OCI-LY3 (cell line): ENCODE measurements at regions not wholly inside any gene's neighbourhood (a gene's known extent, or its start where the extent isn't known, plus 50 kb on each side); places are given as distances from the start of the nearest gene placed in this dataset.

Source experiments
- H2AFZ ChIP-seq: fragments of 200-600, 300-600 bp; shearing (Covaris generic); 2 replicates; pipeline ENCODE4 v1.6.0; 2014; ENCODE audit warnings: antibody characterized with exemption, low read depth, low read length
- H3K27ac ChIP-seq: fragments of 200-600, 300-600 bp; sonication (generic); 2 replicates; pipeline ENCODE4 v1.5.1; 2014; ENCODE audit warnings: mild to moderate bottlenecking, low read length, moderate library complexity, mixed read lengths
- H3K27me3 ChIP-seq: fragments of 200-600, 300-600 bp; sonication (generic); 2 replicates; pipeline ENCODE4 v1.6.1; 2014; ENCODE audit warnings: low read depth, low read length, mixed read lengths
- H3K36me3 ChIP-seq: fragments of 200-600, 300-600 bp; sonication (generic); replicated peaks from 2 replicates; pipeline ENCODE3; 2014; ENCODE audit warnings: low read depth, low read length, mixed read lengths
- H3K4me1 ChIP-seq: fragments of 300-600, 200-600 bp; sonication (generic); 2 replicates; pipeline ENCODE4 v1.6.1; 2014; ENCODE audit warnings: low read length, mixed read lengths
- H3K4me2 ChIP-seq: fragments of 200-600, 300-600 bp; sonication (generic); 2 replicates; pipeline ENCODE4 v1.6.1; 2014; ENCODE audit warnings: low read length, mixed read lengths
- H3K4me3 ChIP-seq: fragments of 300-600, 200-600 bp; sonication (generic); 2 replicates; pipeline ENCODE4 v1.5.1; 2014; ENCODE audit warnings: antibody characterized with exemption, mild to moderate bottlenecking, low read length, moderate library complexity
- H3K79me2 ChIP-seq: fragments of 300-600, 200-600 bp; shearing (Covaris generic); 2 replicates; pipeline ENCODE4 v1.6.1; 2014; ENCODE audit warnings: mild to moderate bottlenecking, low read length, mixed read lengths
- H3K9ac ChIP-seq: fragments of 300-600, 200-600 bp; shearing (Covaris generic); 2 replicates; pipeline ENCODE4 v1.6.0; 2014; ENCODE audit warnings: mild to moderate bottlenecking, low read length, moderate library complexity
- H3K9me3 ChIP-seq: fragments of 200-600, 300-600 bp; shearing (Covaris generic); 2 replicates; pipeline ENCODE4 v1.6.1; 2014; ENCODE audit warnings: low read length, mixed read lengths; ENCODE audit not compliant: insufficient read depth
- H4K20me1 ChIP-seq: fragments of 200-600, 300-600 bp; sonication (generic); 2 replicates; pipeline ENCODE4 v1.6.1; 2016; ENCODE audit warnings: low read length, mixed read lengths; ENCODE audit not compliant: insufficient read depth
- CTCF ChIP-seq: fragments of 200-600, 300-600 bp; sonication (generic); IDR thresholded peaks from 2 replicates; pipeline ENCODE4 v1.5.1; 2014; ENCODE audit warnings: antibody characterized with exemption, low read length, low read depth
- EZH2phosphoT487 ChIP-seq: fragments of 200-600 bp; shearing (Covaris generic); IDR thresholded peaks from 2 replicates; pipeline ENCODE4 v1.6.1; 2018; ENCODE audit warnings: antibody characterized with exemption, mixed run types, low read depth

- TF ChIP-seq EZH2phosphoT487 (no peak), CTCF (no peak)
- Histone ChIP-seq H3K27ac (no peak overlapping the region), H3K4me1 (no peaks in the 10 kb centered on the region), H3K4me3 (no peak overlapping the region), H3K9ac (no peak overlapping the region), H4K20me1 (no peaks in the 10 kb centered on the region), H2AFZ (no peak overlapping the region), H3K27me3 (no peaks in the 10 kb centered on the region), H3K36me3 (no peaks in the 10 kb centered on the region), H3K79me2 (no peaks in the 10 kb centered on the region), H3K9me3 (no peaks in the 10 kb centered on the region), H3K4me2 (no peak overlapping the region)
These were observed 364.3 kb upstream of the HSF2 start for GRCh38 chr6:122035173-122035572.

- no peaks in the 10 kb centered on the region for H3K36me3 ChIP-seq
- no peaks in the 10 kb centered on the region for H3K9me3 ChIP-seq
- no peaks in the 10 kb centered on the region for H3K4me1 ChIP-seq
- H4K20me1 ChIP-seq, result no peaks in the 10 kb centered on the region
- no peaks in the 10 kb centered on the region for H3K27me3 ChIP-seq
- no peak overlapping the region for H3K9ac ChIP-seq
- H3K27ac ChIP-seq, result no peak overlapping the region
- no peak overlapping the region for H3K4me3 ChIP-seq
- H2AFZ ChIP-seq, result no peak overlapping the region
- TF ChIP-seq EZH2phosphoT487, result no peak
- no peak for TF ChIP-seq CTCF
- H3K4me2 ChIP-seq, result no peak overlapping the region
- no peaks in the 10 kb centered on the region for H3K79me2 ChIP-seq
These were observed 359.2 kb upstream of the HSF2 start for GRCh38 chr6:122040261-122040660.

- Histone ChIP-seq H3K79me2 (no peaks in the 10 kb centered on the region), H3K9me3 (no peaks in the 10 kb centered on the region), H3K9ac (no peak overlapping the region), H3K27me3 (no peaks in the 10 kb centered on the region), H4K20me1 (no peaks in the 10 kb centered on the region), H2AFZ (no peak overlapping the region), H3K4me2 (no peak overlapping the region), H3K4me1 (no peaks in the 10 kb centered on the region), H3K27ac (no peak overlapping the region), H3K36me3 (no peaks in the 10 kb centered on the region), H3K4me3 (no peak overlapping the region)
- TF ChIP-seq CTCF (no peak), EZH2phosphoT487 (no peak)
These were observed 357.1 kb upstream of the HSF2 start for GRCh38 chr6:122042380-122042779.

- Histone ChIP-seq H3K4me2 (no peak overlapping the region), H3K4me1 (no peaks in the 10 kb centered on the region), H2AFZ (no peak overlapping the region), H3K27me3 (no peaks in the 10 kb centered on the region), H3K27ac (no peak overlapping the region), H3K79me2 (no peaks in the 10 kb centered on the region), H3K9me3 (no peaks in the 10 kb centered on the region), H3K4me3 (no peak overlapping the region), H4K20me1 (no peaks in the 10 kb centered on the region), H3K9ac (no peak overlapping the region), H3K36me3 (no peaks in the 10 kb centered on the region)
- no peak for TF ChIP-seq EZH2phosphoT487
- no peak for TF ChIP-seq CTCF
These were observed 356.3 kb upstream of the HSF2 start for GRCh38 chr6:122042960-122043735.
